Lower lobe of right lung (tissue), 2 donors: ENCODE measurements at regions not wholly inside any gene's neighbourhood (a gene's known extent, or its start where the extent isn't known, plus 50 kb on each side); places are given as distances from the start of the nearest gene placed in this dataset.
A peak's percentile ranks its signal among the peaks of the same experiment; 100 is the strongest.
"Not testable (repeated sequence)": the region's sequence is repeated elsewhere in the genome, so short reads cannot be mapped to it uniquely, and the experiment has no call there.

Experiments used
- ATAC-seq, 2 donors: fragments of 200-7000 bp; cut with Tn5 transposase; one replicate each; pipeline ENCODE4 v1.9.1; 2020 to 2022; ENCODE audit warnings: mild to moderate bottlenecking in 2 of 2, moderate library complexity in 2 of 2
- DNase-seq: peaks from one replicate; pipeline ENCODE4 v3.0.0-alpha.2; 2020
- H3K27ac ChIP-seq: fragments of 200-600 bp; one replicate; pipeline ENCODE4 v1.8.0; 2022
- H3K27me3 ChIP-seq: fragments of 200-600 bp; one replicate; pipeline ENCODE4 v1.8.0; 2022; ENCODE audit warnings: low read depth
- H3K36me3 ChIP-seq: fragments of 200-600 bp; one replicate; pipeline ENCODE4 v1.8.0; 2022; ENCODE audit warnings: mild to moderate bottlenecking
- H3K4me1 ChIP-seq: fragments of 200-600 bp; one replicate; pipeline ENCODE4 v1.8.0; 2022
- H3K4me3 ChIP-seq: fragments of 200-600 bp; one replicate; pipeline ENCODE4 v1.8.0; 2022; ENCODE audit warnings: mild to moderate bottlenecking
- H3K9me3 ChIP-seq: fragments of 200-600 bp; one replicate; pipeline ENCODE4 v1.8.0; 2022
- CTCF ChIP-seq: fragments of 200-600 bp; IDR thresholded peaks from one replicate; pipeline ENCODE4 v1.8.0; 2022; ENCODE audit warnings: antibody characterized with exemption, mild to moderate bottlenecking
- intact Hi-C: fragments of 100-400 bp; cut with DNase I; formaldehyde crosslinking; loops from one replicate; pipeline ENCODE4 v1.11.0; 2022
- donor health status: DM: no; HTN: yes; CAD: no; lungs with severe emphysema.

DNA sequence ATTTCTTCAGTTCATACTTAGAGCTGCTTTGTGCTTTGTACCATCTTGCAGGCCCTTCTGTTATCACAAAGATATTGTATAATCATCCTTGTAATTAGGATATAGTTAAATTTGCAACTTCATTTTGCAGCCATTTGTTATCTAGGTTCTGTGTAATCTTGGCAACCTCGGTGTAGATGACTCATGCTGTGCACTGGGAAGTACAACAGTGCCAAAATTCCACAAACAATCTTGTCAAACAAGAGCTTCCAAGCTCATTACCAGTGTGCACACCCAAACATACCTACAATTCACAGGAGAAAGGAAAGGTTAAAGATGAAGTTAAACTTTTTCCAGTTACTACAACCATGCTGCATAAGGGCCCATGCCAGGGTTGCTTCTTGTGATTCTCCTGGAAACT, 1231.8 kb downstream of the CDH11 start:
- no peak overlapping the region for H3K4me3 ChIP-seq
- peak; percentile 59 to 64 for ATAC-seq
- no peak for DNase-seq
- H3K4me1 ChIP-seq = no peaks in the 10 kb centered on the region
- H3K27me3 ChIP-seq = no peaks in the 10 kb centered on the region
- intact Hi-C loops = no loop called here
- no peaks in the 10 kb centered on the region for H3K36me3 ChIP-seq
- no peaks in the 10 kb centered on the region for H3K9me3 ChIP-seq
- H3K27ac ChIP-seq = no peak overlapping the region
- TF ChIP-seq CTCF = no peak

GRCh38 chr16:63883091-63883490, 1238.8 kb downstream of the CDH11 start:
- DNase-seq = no peak
- no peak for ATAC-seq
- H3K9me3 ChIP-seq = no peaks in the 10 kb centered on the region
- H3K4me1 ChIP-seq = no peaks in the 10 kb centered on the region
- no peak overlapping the region for H3K4me3 ChIP-seq
- no peak overlapping the region for H3K27ac ChIP-seq
- no peaks in the 10 kb centered on the region for H3K27me3 ChIP-seq
- H3K36me3 ChIP-seq = no peaks in the 10 kb centered on the region
- intact Hi-C loops = no loop called here
- TF ChIP-seq CTCF = no peak

- no peaks in the 10 kb centered on the region for H3K36me3 ChIP-seq
- no peak overlapping the region for H3K27ac ChIP-seq
- H3K4me1 ChIP-seq = no peaks in the 10 kb centered on the region
- no peak overlapping the region for H3K4me3 ChIP-seq
- ATAC-seq (no peak), DNase-seq (no peak)
- intact Hi-C loops = no loop called here
- TF ChIP-seq CTCF = no peak
- H3K27me3 ChIP-seq = no peaks in the 10 kb centered on the region
- H3K9me3 ChIP-seq = no peaks in the 10 kb centered on the region
Observed at GRCh38 chr16:63882576-63882975, 1239.3 kb downstream of the CDH11 start.

DNA sequence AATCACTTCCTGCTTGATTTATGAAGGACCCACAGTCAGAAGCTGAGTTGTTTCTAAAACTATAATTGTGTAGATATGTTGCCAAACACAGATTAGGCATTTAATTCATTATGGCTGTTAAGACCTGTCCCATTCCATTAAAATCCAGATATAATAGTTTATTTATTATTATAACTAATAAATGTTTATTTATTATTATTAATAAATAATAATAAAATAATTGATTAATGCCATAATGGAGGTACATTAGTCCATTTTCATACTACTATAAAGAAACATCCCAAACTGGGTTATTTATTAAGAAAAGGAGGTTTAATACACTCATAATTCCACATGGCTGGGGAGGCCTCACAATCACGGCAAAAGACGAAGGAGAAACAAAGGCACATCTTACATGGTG, 1240.9 kb downstream of the CDH11 start:
- intact Hi-C loops = no loop called here
- H3K36me3 ChIP-seq = no peaks in the 10 kb centered on the region
- H3K27me3 ChIP-seq = no peaks in the 10 kb centered on the region
- no peaks in the 10 kb centered on the region for H3K9me3 ChIP-seq
- no peaks in the 10 kb centered on the region for H3K4me1 ChIP-seq
- no peak for TF ChIP-seq CTCF
- ATAC-seq (no peak), DNase-seq (no peak)
- H3K27ac ChIP-seq = no peak overlapping the region
- no peak overlapping the region for H3K4me3 ChIP-seq

DNA sequence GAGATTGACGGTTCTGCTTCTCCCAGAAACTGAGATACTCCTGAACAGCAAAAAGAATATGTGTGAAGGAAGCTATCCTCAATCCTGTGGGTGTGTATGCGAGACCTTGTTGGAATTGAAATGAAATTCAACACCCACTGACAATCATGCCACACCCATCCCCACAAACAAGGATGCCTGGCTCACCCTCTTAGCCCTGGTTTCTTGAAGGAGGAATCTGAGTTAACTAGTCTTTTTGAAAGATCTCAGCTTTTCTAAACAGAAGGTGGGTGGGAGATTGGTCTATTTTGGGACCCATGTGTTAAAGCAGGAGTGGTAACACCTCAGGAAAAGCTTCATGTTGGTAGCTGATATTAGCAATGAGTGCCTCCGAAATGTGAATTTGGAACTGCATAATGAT, 1244.5 kb downstream of the CDH11 start:
- Histone ChIP-seq H3K27me3 (no peaks in the 10 kb centered on the region), H3K36me3 (no peaks in the 10 kb centered on the region), H3K9me3 (no peaks in the 10 kb centered on the region), H3K4me3 (no peak overlapping the region), H3K4me1 (no peaks in the 10 kb centered on the region), H3K27ac (no peak overlapping the region)
- intact Hi-C loops = no loop called here
- TF ChIP-seq CTCF = no peak
- DNase-seq (no peak), ATAC-seq (no peak)

- ATAC-seq = no peak
- intact Hi-C loops = no loop called here
- no peak for TF ChIP-seq CTCF
- Histone ChIP-seq H3K9me3 (no peaks in the 10 kb centered on the region), H3K4me1 (no peaks in the 10 kb centered on the region), H3K36me3 (no peaks in the 10 kb centered on the region), H3K27me3 (no peaks in the 10 kb centered on the region), H3K4me3 (no peak overlapping the region), H3K27ac (no peak overlapping the region)
- no peak for DNase-seq
Observed at GRCh38 chr16:63876103-63876502, 1245.8 kb downstream of the CDH11 start.

DNA sequence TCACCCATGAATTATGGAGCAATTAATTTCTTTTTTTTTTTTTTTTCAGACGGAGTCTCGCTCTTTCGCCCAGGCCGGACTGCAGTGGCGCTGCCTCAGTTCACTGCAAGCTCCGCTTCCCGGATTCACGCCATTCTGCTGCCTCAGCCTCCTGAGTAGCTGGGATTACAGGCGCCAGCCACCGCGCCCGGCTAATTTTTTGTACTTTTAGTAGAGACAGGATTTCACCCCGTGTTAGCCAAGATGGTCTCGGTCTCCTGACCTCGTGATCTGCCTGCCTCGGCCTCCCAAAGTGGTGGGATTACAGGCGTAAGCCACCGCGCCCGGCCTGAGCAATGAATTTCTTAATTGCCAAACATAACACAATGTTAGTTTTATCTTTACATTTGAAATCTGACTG, 1261.2 kb downstream of the CDH11 start:
- H3K27me3 ChIP-seq, DNase-seq, ATAC-seq, H3K4me1 ChIP-seq, H3K9me3 ChIP-seq, H3K4me3 ChIP-seq, intact Hi-C loops, H3K27ac ChIP-seq, H3K36me3 ChIP-seq: not testable (repeated sequence)
